NCI-H82 treated with DMSO at 0.1 percent for 48 hours (cell line): ENCODE measurements at regions not wholly inside any gene's neighbourhood (a gene's known extent, or its start where the extent isn't known, plus 50 kb on each side); places are given as distances from the start of the nearest gene placed in this dataset.

Experiments used
- DNase-seq: peaks from one replicate; lab custom pipeline; 2025; ENCODE audit not compliant: unreplicated experiment; lab: John Stamatoyannopoulos, UW

DNA sequence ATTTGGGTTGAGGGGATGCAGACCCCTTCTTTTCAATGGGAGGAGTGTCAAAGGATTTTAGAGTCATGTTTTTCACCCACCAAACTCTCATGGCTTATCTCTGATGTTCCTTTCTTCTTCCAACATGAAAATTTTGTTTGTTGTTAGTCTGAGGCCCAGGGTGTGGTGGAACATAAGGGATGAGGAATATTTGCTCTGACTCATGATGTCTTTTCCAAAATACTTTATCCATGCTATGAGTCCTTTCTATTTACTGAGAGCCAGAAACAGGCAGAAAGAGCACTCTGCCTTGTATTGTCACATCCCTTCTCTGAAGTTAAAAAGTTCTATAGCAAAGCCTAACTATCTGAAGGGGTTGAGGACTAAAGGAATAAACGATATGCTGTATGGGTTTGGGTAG lies 61.6 kb upstream of the GYPA start:
- no peak for DNase-seq

DNA sequence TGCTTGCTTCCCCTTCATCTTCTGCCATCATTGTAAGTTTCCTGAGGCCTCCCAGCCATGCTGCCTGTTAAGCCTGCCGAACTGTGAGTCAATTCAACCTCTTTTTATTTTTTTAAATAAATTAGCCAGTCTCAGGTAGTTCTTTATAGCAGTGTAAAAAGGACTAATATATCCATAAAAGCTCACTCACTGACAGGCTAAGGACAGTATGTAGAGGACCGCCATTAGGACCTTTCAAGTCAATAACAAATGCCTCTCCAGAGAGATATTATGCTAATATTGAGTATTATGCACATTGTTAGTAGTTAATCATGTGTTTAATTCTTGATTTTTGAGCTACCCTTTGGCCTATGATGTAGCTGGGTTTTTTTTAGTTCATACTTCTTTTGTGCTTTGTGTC lies 62.6 kb upstream of the GYPA start:
- no peak for DNase-seq

DNA sequence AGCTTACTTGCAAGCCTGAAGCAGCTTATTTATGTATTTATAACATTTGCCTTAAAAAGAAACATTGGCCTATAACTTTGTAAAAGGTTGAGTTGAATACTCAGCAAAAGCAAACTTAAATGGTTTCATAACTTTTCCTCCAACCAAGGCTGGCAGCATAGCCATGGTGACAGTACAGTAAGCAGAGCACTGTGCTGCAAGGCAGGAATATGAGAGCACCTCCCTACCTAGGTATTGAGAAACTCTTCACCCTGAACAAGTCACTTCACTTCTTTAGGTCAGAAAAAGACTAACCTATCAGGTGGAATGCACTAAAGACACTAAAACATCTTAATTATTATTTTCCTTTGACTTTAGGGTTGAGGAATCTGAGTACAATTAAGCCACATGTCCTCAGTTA lies 63.9 kb upstream of the GYPA start:
- DNase-seq = no peak

DNA sequence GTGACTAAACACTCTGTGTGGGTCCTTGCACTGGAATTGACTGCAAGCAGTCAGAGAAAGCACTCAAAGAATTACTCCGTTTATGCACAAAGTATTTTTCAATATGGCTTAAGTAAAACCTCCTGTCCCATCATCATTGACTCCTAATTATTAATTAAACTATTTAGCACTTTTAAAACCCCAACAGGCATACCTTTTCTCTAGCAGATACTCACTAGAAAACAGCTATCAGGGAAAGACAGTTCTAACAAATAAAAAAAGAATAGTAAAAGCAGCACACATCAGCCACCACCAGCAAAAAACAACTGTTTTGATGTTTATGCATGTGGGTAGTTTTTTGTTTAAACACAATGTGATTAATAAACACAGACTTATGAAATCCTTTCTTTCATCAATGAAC lies 66.2 kb upstream of the GYPA start:
- DNase-seq = no peak

DNA sequence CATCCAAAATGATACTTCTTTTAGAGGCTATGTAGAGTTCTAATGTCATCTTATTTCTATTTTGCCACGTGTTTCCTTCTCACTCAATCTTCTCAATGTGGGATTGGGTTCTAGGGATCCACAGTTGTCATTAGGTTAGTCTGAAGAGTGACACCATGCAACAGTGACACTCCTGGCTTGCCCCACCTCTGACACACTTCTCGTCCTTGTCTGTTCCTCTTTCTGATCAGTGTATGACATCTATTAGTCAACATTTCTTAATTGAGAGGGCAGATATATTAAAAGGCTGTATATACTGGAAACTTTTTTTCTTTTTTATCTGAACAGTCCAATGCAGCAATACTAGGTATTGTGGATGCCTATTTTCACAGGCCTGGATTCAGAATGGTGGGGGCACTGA lies 67.6 kb upstream of the GYPA start:
- DNase-seq = no peak

DNA sequence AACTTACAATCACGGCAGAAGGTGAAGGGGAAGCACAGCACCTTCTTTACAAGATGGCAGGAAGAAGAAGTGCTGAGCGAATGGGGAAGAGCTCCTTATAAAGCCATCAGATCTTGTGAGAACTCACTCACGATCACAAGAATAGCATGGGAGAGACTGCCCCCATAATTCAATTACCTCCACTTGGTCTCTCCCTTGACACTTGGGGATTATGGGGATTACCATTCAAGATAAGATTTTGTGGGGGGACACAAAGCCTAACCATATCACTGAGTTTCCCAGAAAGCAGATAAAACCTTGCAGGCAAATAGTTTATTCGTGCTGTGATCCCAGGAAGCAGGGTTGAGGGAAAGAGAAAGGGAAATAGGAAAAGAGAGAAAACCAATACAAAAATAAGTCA lies 69.0 kb upstream of the GYPA start:
- peak; percentile 3 for DNase-seq

DNA sequence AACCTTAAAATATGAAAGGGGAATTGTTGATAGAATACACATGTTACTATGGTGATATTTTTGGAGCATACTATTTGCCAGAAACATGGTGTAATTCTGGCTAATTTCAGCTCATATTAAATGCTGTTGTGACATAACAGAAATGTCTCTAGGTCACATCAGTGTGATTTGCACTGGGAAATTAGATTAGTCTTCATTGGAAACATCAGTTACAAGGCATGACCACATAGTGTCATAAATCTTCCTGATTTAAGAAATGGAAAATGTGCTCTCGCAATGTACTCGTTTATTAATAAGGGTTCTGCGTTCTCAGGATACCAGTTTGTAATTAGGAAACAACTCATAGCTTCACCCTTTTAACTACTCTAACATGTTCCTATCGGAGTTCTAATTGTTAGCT lies 72.9 kb upstream of the GYPA start:
- DNase-seq = no peak

DNA sequence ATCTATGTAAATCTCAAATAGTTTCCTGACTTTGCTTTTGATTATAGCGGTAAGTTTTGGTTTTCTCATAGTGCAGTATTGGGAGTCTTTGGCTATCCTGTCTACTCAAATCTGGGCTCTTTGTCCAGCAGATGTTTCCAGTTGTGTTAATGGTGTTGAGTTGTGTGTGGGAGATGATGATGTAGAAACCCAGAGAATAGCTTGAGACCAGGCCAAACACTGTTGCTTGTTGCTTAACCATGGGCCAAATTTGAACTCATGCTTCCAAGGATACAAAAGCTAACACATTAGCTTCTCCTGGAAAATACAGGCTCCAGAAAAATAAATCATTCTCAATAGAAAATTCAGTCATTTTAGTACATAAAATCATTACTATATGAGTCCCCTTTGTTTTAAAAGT lies 82.6 kb upstream of the GYPA start:
- DNase-seq = no peak

DNA sequence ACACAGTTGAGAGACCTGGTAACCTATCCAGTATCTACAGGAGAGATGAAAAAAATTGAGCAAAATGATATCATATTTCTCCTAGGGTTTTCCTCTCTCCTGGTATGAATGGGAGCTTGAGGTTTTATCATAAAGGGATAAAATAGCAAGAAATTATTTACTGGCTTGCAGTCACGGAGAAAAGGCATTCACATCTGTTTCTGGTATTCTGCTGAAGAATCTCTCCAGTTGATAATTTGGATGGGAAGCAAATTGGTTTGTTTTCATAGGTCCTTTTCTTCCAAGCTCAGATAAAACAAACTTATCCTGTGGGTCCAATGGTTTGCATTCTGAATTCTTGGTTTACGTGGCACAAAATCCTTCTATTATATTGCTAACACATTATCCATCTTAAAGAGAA lies 83.1 kb upstream of the GYPA start:
- DNase-seq = no peak

DNA sequence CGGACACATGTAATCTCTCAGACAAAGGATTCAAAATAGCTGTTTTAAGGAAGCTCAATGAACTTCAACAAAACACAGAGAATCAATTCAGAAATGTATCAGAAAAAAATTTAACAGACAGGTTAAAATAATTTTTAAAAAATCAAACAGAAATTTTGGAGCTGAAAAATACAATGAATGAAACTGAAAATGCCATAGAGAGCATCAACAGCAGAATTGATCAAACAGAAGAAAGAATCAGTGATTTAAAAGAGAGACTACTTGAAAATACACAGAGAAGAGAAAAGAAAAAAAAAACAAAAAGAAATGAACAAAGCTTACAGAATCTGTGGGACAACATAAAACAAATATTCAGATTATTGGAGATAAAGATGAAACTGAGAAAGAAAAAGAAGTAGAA lies 118.8 kb upstream of the GYPA start:
- DNase-seq = no peak

DNA sequence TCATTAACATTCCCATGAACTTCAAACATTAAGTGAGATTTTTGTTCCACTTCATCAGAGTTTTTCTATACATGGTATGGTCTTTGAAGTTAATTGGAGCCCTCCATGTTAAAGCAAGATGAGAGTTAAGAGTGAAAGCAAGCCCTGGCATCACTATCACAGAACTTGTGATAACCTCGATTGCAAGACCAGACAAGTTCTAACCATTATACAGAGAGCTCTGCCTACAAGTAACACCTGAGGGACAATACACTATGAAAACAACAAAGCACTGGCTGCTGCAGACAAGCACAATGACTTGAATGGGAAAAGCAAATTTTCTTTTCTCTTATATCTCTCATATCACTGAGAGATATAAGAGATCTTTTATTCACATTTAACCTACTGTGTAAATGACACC lies 126.6 kb upstream of the GYPA start:
- no peak for DNase-seq

DNA sequence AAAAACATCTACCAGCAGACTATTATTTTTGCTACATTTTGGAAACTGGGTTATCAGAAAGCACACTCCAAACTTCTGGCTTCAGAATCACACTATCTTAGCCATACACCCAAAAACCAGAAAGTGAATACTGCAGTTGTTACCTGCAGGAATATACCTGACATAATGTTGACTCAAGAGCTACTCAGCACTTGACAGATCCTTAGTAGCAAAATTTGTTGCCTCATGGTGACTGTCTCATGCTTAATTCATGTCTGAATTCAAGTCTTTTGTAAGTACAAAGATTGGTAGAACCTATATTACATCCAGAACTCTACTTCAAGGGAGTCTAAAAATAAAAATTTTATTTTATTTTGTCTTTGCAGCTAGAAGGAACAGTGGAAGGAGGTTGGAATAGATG lies 140.2 kb upstream of the GYPA start:
- no peak for DNase-seq

DNA sequence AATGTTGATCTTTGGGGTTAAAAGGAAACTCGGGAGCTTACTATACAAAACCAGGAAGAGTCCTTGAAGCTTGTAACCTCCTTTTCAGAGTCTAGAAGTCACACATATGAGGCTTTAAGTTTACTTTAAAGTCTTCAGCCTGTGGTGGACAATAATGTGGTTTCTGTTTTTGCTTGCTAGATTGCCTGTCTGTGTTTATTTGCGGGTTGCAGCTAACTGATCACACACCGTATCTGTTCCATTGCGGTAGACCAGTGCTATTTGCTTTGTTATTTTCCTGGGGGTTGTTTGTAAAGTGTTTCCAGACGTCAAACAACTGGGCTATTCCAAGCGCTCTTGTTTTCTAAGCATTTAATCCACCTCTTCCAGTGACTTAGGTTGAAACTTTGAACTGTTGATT lies 143.0 kb upstream of the GYPA start:
- DNase-seq = no peak

DNA sequence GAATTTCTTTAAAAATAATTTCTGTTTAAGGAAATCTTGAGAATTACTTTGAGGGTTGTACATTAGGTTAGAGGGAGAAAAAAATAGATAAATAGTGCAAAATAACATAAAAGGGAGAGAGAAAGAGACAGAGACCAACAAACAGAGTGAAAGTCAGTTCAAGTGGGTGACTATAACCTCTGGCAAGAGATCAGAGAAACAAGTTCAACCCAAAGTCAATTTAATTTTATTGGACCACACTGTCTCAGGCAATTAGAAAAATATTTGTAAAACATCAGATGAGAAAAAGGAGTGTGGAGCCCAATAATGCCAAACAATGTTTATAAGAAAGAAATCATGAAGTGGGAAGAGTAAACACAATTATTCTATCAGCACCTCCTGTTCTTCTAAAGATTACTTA lies 143.5 kb upstream of the GYPA start:
- DNase-seq = no peak

DNA sequence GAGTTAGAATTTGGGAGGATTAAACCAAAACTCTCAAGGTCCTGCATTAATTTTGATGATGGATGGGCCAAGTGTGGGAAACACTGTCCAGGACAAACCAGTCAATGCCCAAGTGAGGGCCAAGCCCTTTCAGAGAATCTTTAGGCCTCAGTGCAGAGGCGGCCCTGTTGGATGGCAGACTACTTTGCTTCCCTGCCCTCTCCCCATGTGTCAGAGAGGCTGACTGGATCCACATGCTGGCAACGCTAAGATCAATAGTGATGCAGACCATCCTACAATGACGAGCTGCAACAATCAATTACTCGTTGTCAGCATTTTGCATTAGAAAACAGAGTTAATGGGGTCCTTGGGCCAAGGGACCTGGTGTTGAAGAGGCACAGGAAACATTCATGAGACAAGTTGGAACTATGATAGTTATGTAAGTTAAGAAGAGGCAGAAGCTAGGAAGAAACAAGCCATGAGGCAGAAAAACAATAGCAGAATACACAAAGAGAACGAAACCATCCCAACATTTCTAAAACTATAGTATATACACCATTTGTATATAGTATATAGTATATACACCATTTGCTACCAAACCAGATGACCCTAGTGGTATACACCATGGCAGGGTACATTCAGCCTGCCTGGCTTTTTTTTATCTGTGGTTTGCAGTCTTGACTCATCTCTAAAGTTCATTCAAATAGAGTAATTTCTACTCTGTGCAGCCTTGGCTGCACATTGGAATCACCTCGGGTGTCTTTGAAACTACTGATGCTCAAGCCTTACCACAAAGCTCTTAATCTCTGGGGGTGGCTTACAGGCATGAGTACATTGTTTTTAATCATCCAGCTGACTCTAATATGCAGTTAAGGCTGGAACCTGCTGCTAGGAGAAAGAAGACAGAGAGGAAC lies 147.7 kb upstream of the GYPA start:
- no peak for DNase-seq

DNA sequence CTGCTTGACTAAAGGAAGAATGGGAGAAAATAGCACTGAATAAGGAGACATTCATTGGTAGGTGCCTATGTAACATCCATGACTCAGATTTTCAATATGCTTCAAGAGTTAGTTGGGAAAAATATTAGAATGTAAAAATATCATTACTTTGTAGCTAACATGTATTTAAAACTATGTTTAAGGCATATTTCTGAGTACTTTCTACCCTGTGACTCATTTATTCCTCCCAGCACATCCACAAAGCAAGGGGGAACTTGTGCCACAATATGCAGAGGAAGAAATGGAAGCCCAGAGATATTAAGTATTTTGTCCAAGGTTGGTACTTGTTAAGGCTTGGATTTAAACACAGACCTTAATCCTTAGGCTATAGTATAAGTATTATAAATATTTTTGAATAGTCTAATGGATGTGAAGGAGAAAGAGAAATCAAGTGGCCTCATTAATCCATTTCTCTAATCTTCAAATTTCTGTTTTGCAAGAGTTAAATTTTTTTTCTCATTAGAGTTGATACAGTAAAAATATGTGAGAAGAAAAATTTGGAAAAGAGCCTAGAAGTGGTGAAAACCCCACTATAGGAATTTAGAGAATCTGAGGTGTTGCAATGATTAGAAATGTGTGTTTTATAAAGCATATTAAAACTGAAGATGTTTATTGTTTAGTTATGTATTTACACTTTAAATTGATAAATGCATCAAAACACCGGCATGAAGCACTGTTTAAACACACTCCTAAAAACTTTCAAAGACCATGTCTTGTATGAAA lies 149.3 kb upstream of the GYPA start:
- no peak for DNase-seq

DNA sequence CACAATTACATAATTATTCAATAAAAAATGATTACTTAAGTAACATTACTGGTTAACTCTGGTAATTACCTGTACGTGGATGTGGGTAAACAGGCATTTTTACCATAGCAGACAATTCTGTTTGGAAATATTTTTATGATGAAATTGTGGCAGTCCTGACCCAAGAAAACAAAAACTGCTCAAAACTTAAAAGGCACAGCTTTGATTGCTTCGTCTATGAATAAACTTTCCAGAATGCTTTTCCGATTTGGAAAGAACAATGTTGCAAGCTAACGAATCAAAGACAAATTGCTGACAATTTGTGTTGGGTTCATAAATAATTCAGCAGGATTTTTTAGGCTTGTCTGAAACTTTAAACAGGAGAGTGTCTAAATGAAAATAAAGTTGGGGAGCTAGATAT lies 150.6 kb upstream of the GYPA start:
- DNase-seq = no peak

DNA sequence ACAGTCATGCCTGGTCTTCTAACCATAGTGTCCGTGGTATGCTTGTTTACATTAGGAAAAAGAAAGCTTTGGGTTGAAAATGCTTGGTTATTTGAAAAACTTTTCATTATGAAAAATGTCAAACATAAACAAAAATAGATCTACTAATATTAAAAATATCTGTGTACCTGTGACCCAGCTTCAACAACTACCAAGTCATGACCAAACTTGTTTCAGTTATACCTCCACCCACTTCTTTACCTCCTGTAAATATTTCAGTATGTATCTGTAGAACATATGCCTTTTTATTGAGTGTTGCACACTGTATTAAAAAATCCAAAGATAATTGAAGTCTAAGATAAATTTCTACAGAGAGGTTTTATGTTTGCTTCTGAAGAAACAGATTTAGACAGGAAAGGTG lies 153.7 kb upstream of the GYPA start:
- DNase-seq = no peak

DNA sequence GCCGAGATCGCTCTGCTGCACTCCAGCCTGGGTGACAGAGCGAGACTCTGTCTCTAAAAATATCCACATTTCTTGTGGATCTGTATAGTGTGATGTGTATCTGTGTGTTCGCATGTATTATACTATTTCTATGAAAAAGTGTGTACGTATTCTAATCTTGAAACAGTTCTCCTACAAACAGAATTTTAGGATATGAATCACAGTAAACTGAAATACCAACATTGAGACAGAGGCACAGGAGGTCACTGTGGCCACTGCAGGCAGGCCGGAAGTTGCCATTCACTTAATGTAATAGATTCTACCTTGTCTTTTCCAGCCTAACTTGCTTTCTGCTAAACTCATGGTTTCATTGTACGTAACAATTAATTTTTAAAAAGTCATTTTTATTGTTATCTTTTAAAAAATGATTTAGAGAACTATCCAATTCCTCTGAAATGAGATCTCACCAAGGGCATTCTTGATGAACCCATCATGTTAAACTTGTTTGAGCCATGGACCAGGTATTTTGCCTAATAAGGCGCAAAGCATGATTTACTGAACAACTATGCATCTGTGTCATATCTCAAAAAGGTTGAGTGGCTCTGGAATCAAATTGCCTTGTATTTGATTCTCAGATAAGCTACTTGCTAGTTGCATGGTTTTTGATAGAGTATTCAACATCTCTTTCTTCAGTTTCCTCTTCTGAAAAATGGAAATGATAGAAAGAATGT lies 154.9 kb upstream of the GYPA start:
- no peak for DNase-seq

DNA sequence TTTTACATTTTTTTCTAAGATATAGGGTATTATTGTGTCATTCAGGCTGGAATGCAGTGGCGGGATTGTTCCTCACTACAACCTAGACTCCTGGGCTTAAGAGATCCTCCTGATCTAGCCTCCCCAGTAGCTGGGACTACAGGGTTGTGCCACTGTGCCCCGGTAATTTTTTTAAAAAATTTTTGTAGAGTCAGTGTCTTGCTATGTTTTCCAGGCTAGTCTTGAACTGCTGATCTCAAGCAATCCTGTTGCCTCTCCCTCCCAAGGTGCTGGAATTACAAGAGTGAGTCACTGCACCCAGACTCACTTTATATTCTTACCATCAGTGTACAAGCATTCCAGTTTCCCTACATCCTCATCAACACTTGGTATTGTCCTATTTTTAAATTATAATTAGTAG lies 156.4 kb upstream of the GYPA start:
- DNase-seq = no peak

DNA sequence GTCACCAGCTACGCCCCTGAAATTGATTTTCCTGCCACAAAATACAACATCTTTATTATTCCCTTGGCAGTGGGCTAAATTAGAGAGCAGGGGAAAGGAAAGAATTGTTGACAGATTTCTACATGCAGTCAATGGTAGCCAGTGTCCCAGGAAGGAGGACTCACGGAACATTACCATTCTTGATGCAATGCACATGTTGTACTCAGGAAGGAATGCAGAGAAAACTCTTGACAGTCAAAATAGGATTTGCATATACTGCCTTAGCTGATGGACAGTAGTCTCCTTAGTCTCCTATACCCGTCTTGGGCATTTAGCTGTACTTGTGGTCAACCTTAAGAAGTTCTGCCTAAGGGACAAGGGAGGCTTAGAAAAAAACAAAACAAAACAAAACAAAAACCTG lies 158.0 kb upstream of the GYPA start:
- no peak for DNase-seq

DNA sequence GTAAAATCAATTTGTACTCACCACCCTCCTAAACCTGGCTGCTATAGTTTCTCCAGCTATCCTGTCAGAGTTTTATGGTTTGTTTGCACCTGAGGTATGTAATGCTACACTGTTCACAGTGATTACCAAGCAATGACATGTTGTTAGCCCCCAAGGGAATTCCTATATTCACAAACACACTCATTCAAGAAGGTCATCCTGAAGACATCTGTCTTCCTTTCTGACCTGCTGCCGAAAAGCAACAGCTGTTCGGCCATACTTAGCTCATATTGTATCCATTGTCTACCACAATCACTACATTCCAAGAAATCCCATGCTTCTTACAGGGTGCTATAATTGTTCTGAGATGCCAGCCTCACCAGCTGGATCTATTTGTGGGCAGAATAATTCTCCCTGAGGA lies 160.1 kb upstream of the GYPA start:
- DNase-seq = no peak
